ENCODE measurements at regions not wholly inside any gene's neighbourhood (a gene's known extent, or its start where the extent isn't known, plus 50 kb on each side); places are given as distances from the start of the nearest gene placed in this dataset.

- Histone ChIP-seq H3K36me3 (no peaks in the 10 kb centered on the region), H3K9me3 (no peaks in the 10 kb centered on the region), H3K27me3 (no peaks in the 10 kb centered on the region), H3K27ac (no peak overlapping the region), H3K4me3 (no peak overlapping the region), H3K4me1 (no peaks in the 10 kb centered on the region)
- intact Hi-C loops (cut with DNase I) = no loop called here
- TF ChIP-seq POLR2AphosphoS5 (IDR thresholded peaks at IDR 0.05; ENCODE audit: insufficient read depth in 1 of 2, low read depth in 1 of 2) (no peak), POLR2A (IDR thresholded peaks at IDR 0.05) (no peak), CTCF (IDR thresholded peaks at IDR 0.05) (no peak)
- no peak for DNase-seq (ENCODE audit: extremely low spot score in 2 of 2)
Observed at GRCh38 chrX:69085826-69086225, 79.4 kb downstream of the PJA1 start.

- H3K4me1 ChIP-seq = no peaks in the 10 kb centered on the region
- no peaks in the 10 kb centered on the region for H3K36me3 ChIP-seq
- H3K9me3 ChIP-seq = no peaks in the 10 kb centered on the region
- TF ChIP-seq POLR2A (IDR thresholded peaks at IDR 0.05) = no peak
- no peak for TF ChIP-seq POLR2AphosphoS5 (IDR thresholded peaks at IDR 0.05; ENCODE audit: insufficient read depth in 1 of 2, low read depth in 1 of 2)
- no peak for TF ChIP-seq CTCF (IDR thresholded peaks at IDR 0.05)
- no peak overlapping the region for H3K27ac ChIP-seq
- intact Hi-C loops (cut with DNase I) = no loop called here
- no peak overlapping the region for H3K4me3 ChIP-seq
- DNase-seq (ENCODE audit: extremely low spot score in 2 of 2) = no peak
- no peaks in the 10 kb centered on the region for H3K27me3 ChIP-seq
Observed at GRCh38 chrX:69085151-69085550, 80.1 kb downstream of the PJA1 start.

GRCh38 chrX:69083801-69084200, 81.5 kb downstream of the PJA1 start:
- intact Hi-C loops (cut with DNase I) = no loop called here
- Histone ChIP-seq H3K27ac (no peak overlapping the region), H3K36me3 (no peaks in the 10 kb centered on the region), H3K9me3 (no peaks in the 10 kb centered on the region), H3K4me1 (no peaks in the 10 kb centered on the region), H3K27me3 (no peaks in the 10 kb centered on the region), H3K4me3 (no peak overlapping the region)
- no peak for DNase-seq (ENCODE audit: extremely low spot score in 2 of 2)
- TF ChIP-seq POLR2A (IDR thresholded peaks at IDR 0.05) (no peak), POLR2AphosphoS5 (IDR thresholded peaks at IDR 0.05; ENCODE audit: insufficient read depth in 1 of 2, low read depth in 1 of 2) (no peak), CTCF (IDR thresholded peaks at IDR 0.05) (no peak)

GRCh38 chrX:69083361-69083760, 81.9 kb downstream of the PJA1 start:
- Histone ChIP-seq H3K27ac (no peak overlapping the region), H3K27me3 (no peaks in the 10 kb centered on the region), H3K4me3 (no peak overlapping the region), H3K9me3 (no peaks in the 10 kb centered on the region), H3K36me3 (no peaks in the 10 kb centered on the region), H3K4me1 (no peaks in the 10 kb centered on the region)
- intact Hi-C loops (cut with DNase I) = no loop called here
- no peak for DNase-seq (ENCODE audit: extremely low spot score in 2 of 2)
- TF ChIP-seq POLR2A (IDR thresholded peaks at IDR 0.05) (no peak), CTCF (IDR thresholded peaks at IDR 0.05) (no peak), POLR2AphosphoS5 (IDR thresholded peaks at IDR 0.05; ENCODE audit: insufficient read depth in 1 of 2, low read depth in 1 of 2) (no peak)

- Histone ChIP-seq H3K36me3 (no peaks in the 10 kb centered on the region), H3K9me3 (no peaks in the 10 kb centered on the region), H3K27me3 (no peaks in the 10 kb centered on the region), H3K27ac (no peak overlapping the region), H3K4me3 (no peak overlapping the region), H3K4me1 (no peaks in the 10 kb centered on the region)
- TF ChIP-seq POLR2A (IDR thresholded peaks at IDR 0.05) (no peak), CTCF (IDR thresholded peaks at IDR 0.05) (no peak), POLR2AphosphoS5 (IDR thresholded peaks at IDR 0.05; ENCODE audit: insufficient read depth in 1 of 2, low read depth in 1 of 2) (no peak)
- DNase-seq (ENCODE audit: extremely low spot score in 2 of 2) = no peak
- intact Hi-C loops (cut with DNase I) = no loop called here
Observed at GRCh38 chrX:69082753-69083150, 82.5 kb downstream of the PJA1 start.
